HUES48 (cell line): ENCODE measurements at regions not wholly inside any gene's neighbourhood (a gene's known extent, or its start where the extent isn't known, plus 50 kb on each side); places are given as distances from the start of the nearest gene placed in this dataset.

Experiments used
- H3K27ac ChIP-seq: one replicate; pipeline ENCODE4 v1.7.0; 2013; ENCODE audit warnings: low read depth, low read length, inconsistent platforms
- H3K27me3 ChIP-seq: 2 replicates; pipeline ENCODE4 v1.6.1; 2013; ENCODE audit warnings: mild to moderate bottlenecking, low read length; ENCODE audit not compliant: control insufficient read depth, insufficient read depth
- H3K36me3 ChIP-seq: 2 replicates; pipeline ENCODE4 v1.6.1; 2013; ENCODE audit warnings: low read length; ENCODE audit not compliant: control insufficient read depth, insufficient read depth
- H3K4me1 ChIP-seq: 2 replicates; pipeline ENCODE4 v1.6.1; 2013; ENCODE audit warnings: mild to moderate bottlenecking, low read length; ENCODE audit not compliant: control insufficient read depth, insufficient read depth
- H3K4me3 ChIP-seq: 2 replicates; pipeline ENCODE4 v1.5.1; 2013; ENCODE audit warnings: mild to moderate bottlenecking, low read depth, low read length
- H3K9ac ChIP-seq: 2 replicates; pipeline ENCODE4 v1.6.1; 2013; ENCODE audit warnings: mild to moderate bottlenecking, low read depth, low read length, moderate library complexity
- H3K9me3 ChIP-seq: 2 replicates; pipeline ENCODE4 v1.6.1; 2013; ENCODE audit warnings: low read length; ENCODE audit not compliant: control insufficient read depth, insufficient read depth

GRCh38 chr3:153072382-153072781 lies 89.6 kb upstream of the RAP2B start:
- H3K4me1 ChIP-seq, result no peaks in the 10 kb centered on the region
- H3K9me3 ChIP-seq, result no peaks in the 10 kb centered on the region
- H3K27ac ChIP-seq, result no peak overlapping the region
- no peak overlapping the region for H3K9ac ChIP-seq
- no peak overlapping the region for H3K4me3 ChIP-seq
- no peaks in the 10 kb centered on the region for H3K27me3 ChIP-seq
- H3K36me3 ChIP-seq, result no peaks in the 10 kb centered on the region

DNA sequence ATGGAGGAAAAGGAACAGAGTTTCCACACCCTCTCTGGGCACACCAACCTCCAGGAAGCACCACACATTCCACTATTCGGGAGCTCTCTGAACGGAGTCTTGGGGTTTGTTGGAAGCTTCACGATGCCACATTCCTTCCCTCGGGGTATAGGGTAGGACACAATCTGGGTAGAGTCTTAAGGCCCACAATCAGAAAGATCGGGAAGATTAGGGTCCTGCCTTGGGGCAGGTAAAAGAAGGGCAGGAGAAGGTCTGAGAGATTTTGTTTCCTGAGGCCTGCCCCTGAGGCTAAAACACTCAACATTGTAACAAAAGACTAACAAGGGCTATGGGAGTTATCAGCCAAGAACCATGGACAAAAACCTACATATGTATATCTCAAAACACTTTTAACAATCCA lies 89.2 kb upstream of the RAP2B start:
- H3K36me3 ChIP-seq, result no peaks in the 10 kb centered on the region
- H3K4me1 ChIP-seq, result no peaks in the 10 kb centered on the region
- H3K9me3 ChIP-seq, result no peaks in the 10 kb centered on the region
- H3K27me3 ChIP-seq, result no peaks in the 10 kb centered on the region
- no peak overlapping the region for H3K9ac ChIP-seq
- H3K4me3 ChIP-seq, result no peak overlapping the region
- no peak overlapping the region for H3K27ac ChIP-seq

- Histone ChIP-seq H3K4me1 (no peaks in the 10 kb centered on the region), H3K4me3 (no peak overlapping the region), H3K36me3 (no peaks in the 10 kb centered on the region), H3K9ac (no peak overlapping the region), H3K27me3 (no peaks in the 10 kb centered on the region), H3K9me3 (no peaks in the 10 kb centered on the region), H3K27ac (no peak overlapping the region)
Observed at GRCh38 chr3:153073636-153074035, 88.4 kb upstream of the RAP2B start.

- H3K4me1 ChIP-seq, result no peaks in the 10 kb centered on the region
- H3K36me3 ChIP-seq, result no peaks in the 10 kb centered on the region
- H3K4me3 ChIP-seq, result no peak overlapping the region
- H3K9me3 ChIP-seq, result no peaks in the 10 kb centered on the region
- H3K9ac ChIP-seq, result no peak overlapping the region
- H3K27ac ChIP-seq, result no peak overlapping the region
- H3K27me3 ChIP-seq, result no peaks in the 10 kb centered on the region
Observed at GRCh38 chr3:153078826-153079225, 83.2 kb upstream of the RAP2B start.

GRCh38 chr3:153079386-153079785 lies 82.6 kb upstream of the RAP2B start:
- H3K9ac ChIP-seq, result no peak overlapping the region
- no peaks in the 10 kb centered on the region for H3K9me3 ChIP-seq
- H3K27me3 ChIP-seq, result no peaks in the 10 kb centered on the region
- H3K4me3 ChIP-seq, result no peak overlapping the region
- no peaks in the 10 kb centered on the region for H3K36me3 ChIP-seq
- H3K27ac ChIP-seq, result no peak overlapping the region
- H3K4me1 ChIP-seq, result no peaks in the 10 kb centered on the region

GRCh38 chr3:153080778-153081240 lies 81.2 kb upstream of the RAP2B start:
- Histone ChIP-seq H3K4me3 (no peak overlapping the region), H3K4me1 (no peaks in the 10 kb centered on the region), H3K27ac (no peak overlapping the region), H3K27me3 (no peaks in the 10 kb centered on the region), H3K9me3 (no peaks in the 10 kb centered on the region), H3K36me3 (no peaks in the 10 kb centered on the region), H3K9ac (no peak overlapping the region)

DNA sequence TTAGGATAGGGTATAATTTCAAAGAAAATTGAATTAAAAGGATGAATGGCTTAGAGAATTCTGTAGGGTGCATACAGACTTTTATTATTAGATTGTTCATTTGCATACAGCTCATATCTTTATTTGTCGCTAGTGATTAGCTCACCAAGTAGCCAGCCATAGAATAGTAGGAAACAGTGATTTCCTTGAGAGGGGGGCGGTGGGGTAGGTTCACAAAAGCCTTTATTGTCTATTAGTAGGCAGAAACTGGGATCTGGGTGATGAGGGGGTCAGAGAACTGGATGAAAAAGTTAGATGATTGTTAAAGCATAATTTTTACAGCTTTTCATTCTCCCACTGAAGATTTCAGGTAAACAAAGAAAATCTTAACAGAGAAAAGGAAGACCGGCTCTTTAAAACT lies 77.6 kb upstream of the RAP2B start:
- H3K9ac ChIP-seq, result no peak overlapping the region
- peaks cover 19% of the 10 kb centered on the region for H3K4me1 ChIP-seq
- H3K9me3 ChIP-seq, result no peaks in the 10 kb centered on the region
- H3K4me3 ChIP-seq, result no peak overlapping the region
- H3K36me3 ChIP-seq, result no peaks in the 10 kb centered on the region
- H3K27me3 ChIP-seq, result no peaks in the 10 kb centered on the region
- no peak overlapping the region for H3K27ac ChIP-seq

DNA sequence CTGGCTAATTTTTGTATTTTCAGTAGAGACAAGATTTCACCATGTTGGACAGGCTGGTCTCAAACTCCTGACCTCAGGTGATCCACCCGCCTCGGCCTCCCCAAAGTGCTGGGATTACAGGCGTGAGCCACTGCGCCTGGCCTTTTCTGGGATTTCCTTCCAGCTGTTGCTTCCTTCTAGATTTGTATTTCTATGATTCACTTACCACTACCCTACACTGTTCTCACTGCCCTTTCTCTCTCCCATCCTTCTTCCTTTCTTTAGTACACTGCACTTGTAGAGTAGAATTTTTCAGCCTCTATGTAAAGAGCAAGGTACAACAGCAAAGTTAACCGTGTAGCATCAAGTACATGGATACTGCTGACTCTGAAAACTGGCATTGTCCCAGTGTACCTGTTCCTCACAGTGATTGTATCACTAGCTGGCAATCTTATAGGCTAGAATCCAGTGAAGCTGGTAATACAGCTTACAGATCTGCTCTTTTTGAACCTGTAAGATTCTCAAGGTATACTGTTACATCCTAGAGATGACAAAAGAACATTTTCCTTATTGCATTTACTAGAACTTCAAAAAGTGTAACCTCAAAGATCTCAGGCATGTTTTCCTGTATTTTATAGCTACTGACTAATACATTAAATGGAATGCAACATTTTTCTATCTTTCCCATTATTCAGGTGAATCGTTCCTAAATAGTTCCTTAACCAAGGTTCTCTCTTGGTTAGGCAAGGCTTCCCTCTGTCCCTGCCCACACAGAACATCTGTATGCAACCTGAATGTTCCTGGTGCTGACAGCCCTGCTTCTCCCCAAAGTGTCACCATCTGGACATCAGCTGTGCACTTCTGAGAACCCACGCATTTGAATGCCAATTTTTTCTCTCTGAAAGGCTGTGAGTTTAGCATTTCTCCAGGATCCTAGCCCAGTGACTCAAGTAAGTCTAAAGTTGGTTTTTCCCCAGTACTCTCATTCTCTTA lies 74.1 kb upstream of the RAP2B start:
- Histone ChIP-seq H3K9ac (no peak overlapping the region), H3K27ac (no peak overlapping the region)

DNA sequence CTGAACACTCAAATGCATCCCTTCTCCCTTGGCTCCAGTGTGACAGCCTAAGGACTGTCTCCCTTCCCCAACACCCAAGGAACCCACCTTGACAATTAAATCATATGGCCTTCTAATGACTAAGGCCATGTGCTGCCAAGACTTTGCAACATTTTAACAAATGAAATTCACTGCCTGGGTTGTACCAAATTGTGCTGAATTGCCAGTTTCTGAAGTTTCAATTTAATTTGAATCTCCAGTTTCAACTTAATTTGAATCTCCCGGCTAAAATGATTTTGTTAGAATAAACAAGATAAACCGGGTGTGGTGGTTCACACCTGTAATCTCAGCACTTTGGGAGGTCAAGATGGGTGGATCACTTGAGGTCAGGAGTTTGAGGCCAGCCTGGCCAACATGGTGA lies 72.4 kb upstream of the RAP2B start:
- Histone ChIP-seq H3K27ac (no peak overlapping the region), H3K9me3 (no peaks in the 10 kb centered on the region), H3K27me3 (no peaks in the 10 kb centered on the region), H3K4me1 (peaks cover 57% of the 10 kb centered on the region), H3K4me3 (no peak overlapping the region), H3K9ac (no peak overlapping the region), H3K36me3 (no peaks in the 10 kb centered on the region)

More for the DNA sequence above, 74.1 kb upstream of the RAP2B start:
- no peaks in the 10 kb centered on the region for H3K36me3 ChIP-seq
- H3K27me3 ChIP-seq, result no peaks in the 10 kb centered on the region
- H3K4me1 ChIP-seq, result peaks cover 39% of the 10 kb centered on the region
- H3K9me3 ChIP-seq, result no peaks in the 10 kb centered on the region
- no peak overlapping the region for H3K4me3 ChIP-seq

DNA sequence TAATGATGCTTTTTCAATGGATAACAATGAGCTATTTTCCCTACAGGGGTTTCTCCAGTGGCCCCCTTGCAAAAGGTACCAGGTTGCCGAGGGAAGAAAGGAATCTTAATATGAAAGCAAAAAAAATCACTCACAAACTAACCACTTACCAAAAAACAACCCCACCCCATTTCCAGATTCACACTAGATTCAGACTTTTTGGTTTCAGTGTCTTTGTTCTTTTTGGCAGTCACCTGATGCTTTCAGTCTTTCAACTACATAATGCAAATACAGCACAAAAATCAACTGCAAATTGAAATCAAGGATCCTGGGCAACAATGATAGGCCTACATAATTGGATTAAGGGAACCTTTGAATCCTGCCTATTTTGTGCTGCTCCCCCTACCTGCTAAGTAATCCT lies 71.1 kb upstream of the RAP2B start:
- H3K36me3 ChIP-seq, result no peaks in the 10 kb centered on the region
- H3K27me3 ChIP-seq, result no peaks in the 10 kb centered on the region
- H3K9ac ChIP-seq, result no peak overlapping the region
- no peak overlapping the region for H3K27ac ChIP-seq
- H3K9me3 ChIP-seq, result no peaks in the 10 kb centered on the region
- H3K4me3 ChIP-seq, result no peak overlapping the region
- peaks cover 64% of the 10 kb centered on the region for H3K4me1 ChIP-seq

GRCh38 chr3:153093629-153094028 lies 68.4 kb upstream of the RAP2B start:
- H3K27ac ChIP-seq, result peak overlapping the region; percentile 63
- H3K27me3 ChIP-seq, result no peaks in the 10 kb centered on the region
- H3K4me3 ChIP-seq, result peak overlapping the region; percentile 21; the same call in 1 of the 2 replicates
- H3K9ac ChIP-seq, result no peak overlapping the region
- H3K9me3 ChIP-seq, result no peaks in the 10 kb centered on the region; the same call in 1 of the 2 replicates
- peaks cover 46% of the 10 kb centered on the region for H3K4me1 ChIP-seq
- H3K36me3 ChIP-seq, result no peaks in the 10 kb centered on the region
